ENCODE measurements at regions not wholly inside any gene's neighbourhood (a gene's known extent, or its start where the extent isn't known, plus 50 kb on each side); places are given as distances from the start of the nearest gene placed in this dataset.

GRCh38 chr7:17498230-17498629 is 199.8 kb downstream of the AHR start:
- Histone ChIP-seq H3K9me3 (no peaks in the 10 kb centered on the region), H3K4me3 (no peak overlapping the region), H3K27ac (no peak overlapping the region), H3K27me3 (no peaks in the 10 kb centered on the region), H3K36me3 (no peaks in the 10 kb centered on the region), H3K4me1 (peaks cover 0 to 3% of the 10 kb centered on the region in 2 donors)
- intact Hi-C loops (cut with DNase I), result no loop called here
- no peak for TF ChIP-seq CTCF (IDR thresholded peaks at IDR 0.05)
- no peak for DNase-seq (ENCODE audit: low spot score in 2 of 2)

DNA sequence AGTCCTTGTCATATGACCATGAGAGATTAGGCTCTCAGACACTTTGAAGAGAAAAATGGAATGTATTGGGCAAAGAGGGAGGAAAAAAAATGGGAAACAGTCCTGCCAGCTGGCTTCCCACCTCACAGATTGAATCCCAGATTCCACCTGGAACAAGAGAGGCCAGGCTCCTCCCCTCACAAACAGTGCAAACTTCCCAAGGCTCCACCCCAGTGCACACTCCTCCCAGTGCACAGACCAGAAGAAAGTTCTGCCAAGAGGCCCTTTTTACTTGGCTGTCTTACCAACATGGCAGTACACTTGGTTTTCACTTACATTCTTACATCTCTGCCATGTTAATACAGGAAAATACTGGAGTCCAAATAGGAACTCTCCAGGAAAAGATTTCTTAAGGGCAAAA is 202.3 kb downstream of the AHR start:
- DNase-seq (ENCODE audit: low spot score in 2 of 2), result no peak
- peaks cover 0 to 3% of the 10 kb centered on the region in 2 donors for H3K4me1 ChIP-seq
- no peak overlapping the region for H3K27ac ChIP-seq
- no peak for TF ChIP-seq CTCF (IDR thresholded peaks at IDR 0.05)
- intact Hi-C loops (cut with DNase I), result no loop called here
- H3K36me3 ChIP-seq, result no peaks in the 10 kb centered on the region
- no peak overlapping the region for H3K4me3 ChIP-seq
- H3K27me3 ChIP-seq, result no peaks in the 10 kb centered on the region
- no peaks in the 10 kb centered on the region for H3K9me3 ChIP-seq

- no peak for DNase-seq (ENCODE audit: low spot score in 2 of 2)
- H3K36me3 ChIP-seq, result no peaks in the 10 kb centered on the region
- intact Hi-C loops (cut with DNase I), result no loop called here
- peaks cover 0 to 3% of the 10 kb centered on the region in 2 donors for H3K4me1 ChIP-seq
- no peak overlapping the region for H3K27ac ChIP-seq
- no peaks in the 10 kb centered on the region for H3K27me3 ChIP-seq
- no peak overlapping the region for H3K4me3 ChIP-seq
- H3K9me3 ChIP-seq, result no peaks in the 10 kb centered on the region
- no peak for TF ChIP-seq CTCF (IDR thresholded peaks at IDR 0.05)
These were observed 203.2 kb downstream of the AHR start for GRCh38 chr7:17501441-17502212.

DNA sequence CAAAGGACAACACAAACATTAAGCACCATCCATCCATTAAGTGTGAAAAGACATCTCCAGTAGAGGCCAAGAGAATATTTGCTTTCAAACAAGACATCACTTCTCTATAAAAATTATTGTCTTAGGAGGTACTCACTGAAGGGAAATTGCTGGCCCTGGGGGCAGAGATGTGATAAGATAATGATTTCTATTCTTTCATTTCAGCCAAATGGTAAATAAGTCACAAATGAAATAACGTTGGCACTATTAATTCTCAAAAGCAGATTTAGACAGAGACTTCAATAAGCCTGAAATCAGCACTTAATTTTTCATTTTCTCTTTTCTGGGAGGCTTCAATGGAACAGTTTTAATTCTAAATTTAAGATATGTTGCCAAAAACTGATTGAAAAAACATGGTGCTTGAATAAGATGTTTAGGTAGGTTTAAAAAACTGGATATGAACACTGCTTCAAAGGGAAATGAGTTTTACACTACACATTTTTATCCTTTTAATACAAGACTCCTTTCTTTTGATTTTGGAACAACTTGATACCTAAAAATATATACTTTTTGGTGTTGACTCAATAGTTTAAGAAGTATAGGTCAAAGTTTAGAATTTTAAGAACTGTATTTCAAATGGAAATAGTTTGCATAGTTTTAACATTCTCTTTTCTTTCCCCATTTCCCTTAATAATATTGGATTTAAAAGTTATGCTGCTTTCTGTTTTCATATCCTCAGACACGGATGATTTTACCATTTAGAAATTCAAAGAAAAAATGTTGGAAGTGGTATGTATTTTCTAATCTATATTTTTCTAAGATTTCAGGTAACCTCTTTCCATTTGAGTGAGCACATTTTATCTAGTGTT is 204.0 kb downstream of the AHR start:
- no peak overlapping the region for H3K27ac ChIP-seq
- no peaks in the 10 kb centered on the region for H3K36me3 ChIP-seq
- intact Hi-C loops (cut with DNase I), result no loop called here
- no peak for TF ChIP-seq CTCF (IDR thresholded peaks at IDR 0.05)
- DNase-seq (ENCODE audit: low spot score in 2 of 2), result no peak
- H3K27me3 ChIP-seq, result no peaks in the 10 kb centered on the region
- no peak overlapping the region for H3K4me3 ChIP-seq
- H3K4me1 ChIP-seq, result peaks cover 0 to 3% of the 10 kb centered on the region in 2 donors
- no peaks in the 10 kb centered on the region for H3K9me3 ChIP-seq

DNA sequence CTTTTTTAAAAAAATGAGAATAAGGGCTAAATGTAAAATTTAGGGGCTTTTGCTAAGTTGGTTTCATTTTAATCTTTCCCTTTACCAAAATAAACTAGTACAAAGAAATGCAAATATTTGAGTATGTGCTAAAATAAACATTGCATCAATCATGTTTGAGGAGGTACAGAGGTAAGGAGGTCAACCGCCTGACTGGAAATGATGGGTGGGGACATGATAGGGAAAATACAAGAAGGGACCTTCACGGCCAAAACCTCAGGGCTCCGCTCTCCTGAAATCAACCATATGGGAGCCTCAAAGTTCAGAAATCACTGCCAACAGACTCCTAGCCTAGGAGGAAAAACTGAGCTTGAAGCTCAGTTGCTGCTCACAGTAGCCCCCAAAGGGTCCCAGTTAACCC is 207.6 kb downstream of the AHR start:
- Histone ChIP-seq H3K4me1 (peaks cover 0 to 3% of the 10 kb centered on the region in 2 donors), H3K4me3 (no peak overlapping the region), H3K36me3 (no peaks in the 10 kb centered on the region), H3K27me3 (no peaks in the 10 kb centered on the region), H3K27ac (no peak overlapping the region), H3K9me3 (no peaks in the 10 kb centered on the region)
- DNase-seq (ENCODE audit: low spot score in 2 of 2), result no peak
- intact Hi-C loops (cut with DNase I), result no loop called here
- no peak for TF ChIP-seq CTCF (IDR thresholded peaks at IDR 0.05)

Measured in ascending aorta (tissue), 2 donors.